OCI-LY7 (cell line): ENCODE measurements at regions not wholly inside any gene's neighbourhood (a gene's known extent, or its start where the extent isn't known, plus 50 kb on each side); places are given as distances from the start of the nearest gene placed in this dataset.

ENCODE experiments used
- CTCF ChIP-seq: fragments of 200-600 bp; sonication (generic); conservative IDR thresholded peaks from 2 replicates; pipeline ENCODE4 v1.5.1; 2014; ENCODE audit warnings: mild to moderate bottlenecking, antibody characterized with exemption, low read length, moderate library complexity, mixed read lengths
- EZH2phosphoT487 ChIP-seq: fragments of 200-600 bp; sonication (generic); IDR thresholded peaks from 2 replicates; pipeline ENCODE4 v1.6.1; 2018; ENCODE audit warnings: low read depth, borderline replicate concordance, mild to moderate bottlenecking, mixed run types, antibody characterized with exemption, low read length, moderate library complexity, mixed read lengths

DNA sequence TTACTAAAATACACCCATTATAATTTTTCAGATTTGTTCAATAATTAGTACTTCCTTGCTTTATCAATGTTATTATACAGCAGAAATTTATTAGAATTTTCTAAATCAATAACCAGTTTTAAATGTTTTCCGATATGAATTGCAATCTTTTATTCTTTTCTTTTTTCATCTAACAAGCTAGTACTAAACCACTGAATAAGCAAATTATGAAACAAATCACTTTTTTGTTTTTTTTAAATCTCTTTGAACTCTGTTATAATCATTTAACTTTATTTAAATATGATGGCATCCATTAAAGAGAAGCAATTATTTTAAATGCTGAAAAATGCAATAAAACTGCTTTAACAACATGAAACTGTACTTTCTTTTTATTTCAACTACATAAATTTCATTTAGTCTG, 59.7 kb downstream of the HYCC1 start:
- TF ChIP-seq CTCF = no peak
- no peak for TF ChIP-seq EZH2phosphoT487
